Mesendoderm (in vitro differentiated cells): ENCODE measurements at regions not wholly inside any gene's neighbourhood (a gene's known extent, or its start where the extent isn't known, plus 50 kb on each side); places are given as distances from the start of the nearest gene placed in this dataset.

Source experiments
- DNase-seq: peaks from one replicate; pipeline ENCODE4 v3.0.0; 2013
- H2AK5ac ChIP-seq: 2 replicates; pipeline ENCODE4 v1.6.1; 2013; ENCODE audit warnings: low read length, inconsistent platforms
- H2BK120ac ChIP-seq: 2 replicates; pipeline ENCODE4 v1.6.1; 2013; ENCODE audit warnings: low read depth, mild to moderate bottlenecking, low read length, moderate library complexity, mixed read lengths
- H2BK15ac ChIP-seq: replicated peaks from 2 replicates; pipeline ENCODE4 v1.6.1; 2013; ENCODE audit warnings: low read depth, mild to moderate bottlenecking, moderate library complexity
- H2BK5ac ChIP-seq: 2 replicates; pipeline ENCODE4 v1.6.1; 2013; ENCODE audit warnings: low read length, inconsistent platforms
- H3K18ac ChIP-seq: 2 replicates; pipeline ENCODE4 v1.6.1; 2013; ENCODE audit warnings: mild to moderate bottlenecking, low read length, mixed read lengths
- H3K23ac ChIP-seq: one replicate; pipeline ENCODE4 v1.6.1; 2013; ENCODE audit warnings: low read length
- H3K27ac ChIP-seq: 2 replicates; pipeline ENCODE4 v1.5.1; 2013; ENCODE audit warnings: low read depth, mild to moderate bottlenecking, inconsistent platforms, low read length, moderate library complexity
- H3K27me3 ChIP-seq: 2 replicates; pipeline ENCODE4 v1.6.1; 2013; ENCODE audit warnings: low read length, control low read depth, mild to moderate bottlenecking, inconsistent platforms; ENCODE audit not compliant: insufficient read depth, poor library complexity
- H3K36me3 ChIP-seq: 2 replicates; pipeline ENCODE4 v1.6.1; 2013; ENCODE audit warnings: low read length, inconsistent platforms; ENCODE audit not compliant: control insufficient read depth, insufficient read depth
- H3K4ac ChIP-seq: one replicate; pipeline ENCODE4 v1.6.1; 2013; ENCODE audit warnings: low read depth, mild to moderate bottlenecking, low read length, moderate library complexity
- H3K4me1 ChIP-seq: 2 replicates; pipeline ENCODE4 v1.6.1; 2013; ENCODE audit warnings: low read depth, low read length, inconsistent platforms; ENCODE audit not compliant: control insufficient read depth
- H3K4me2 ChIP-seq: 2 replicates; pipeline ENCODE4 v1.6.1; 2013; ENCODE audit warnings: low read length
- H3K4me3 ChIP-seq: 2 replicates; pipeline ENCODE4 v1.5.1; 2013; ENCODE audit warnings: mild to moderate bottlenecking, low read length
- H3K56ac ChIP-seq: one replicate; pipeline ENCODE4 v1.6.1; 2013; ENCODE audit warnings: low read length
- H3K79me1 ChIP-seq: 2 replicates; pipeline ENCODE4 v1.6.1; 2013; ENCODE audit warnings: low read length, inconsistent platforms
- H3K79me2 ChIP-seq: 2 replicates; pipeline ENCODE4 v1.6.1; 2013; ENCODE audit warnings: mild to moderate bottlenecking, low read length; ENCODE audit not compliant: control insufficient read depth, insufficient read depth
- H3K9ac ChIP-seq: 2 replicates; pipeline ENCODE4 v1.6.1; 2013; ENCODE audit warnings: low read length, inconsistent platforms
- H4K5ac ChIP-seq: one replicate; pipeline ENCODE4 v1.6.1; 2013; ENCODE audit warnings: low read length
- H4K8ac ChIP-seq: one replicate; pipeline ENCODE4 v1.6.1; 2013; ENCODE audit warnings: low read depth, mild to moderate bottlenecking, control low read depth, low read length, moderate library complexity
- WGBS: extraction: QIAGEN DNeasy Blood & Tissue Kit; methylation state at CpG from one replicate; pipeline ENCODE4 v1.1.7; 2013; ENCODE audit warnings: low lambda C conversion rate, missing lambda C conversion rate; ENCODE audit not compliant: insufficient coverage; ENCODE audit errors: extremely low coverage; 5-methylcytosine and 5-hydroxymethylcytosine counted together

GRCh38 chr18:39958876-39959275 lies 1996.2 kb upstream of the PIK3C3 start:
- Histone ChIP-seq H3K9ac (no peak overlapping the region), H3K4me2 (no peak overlapping the region), H3K36me3 (no peaks in the 10 kb centered on the region), H2BK15ac (no peak overlapping the region), H3K18ac (no peak overlapping the region), H3K4me1 (no peaks in the 10 kb centered on the region), H3K4me3 (no peak overlapping the region), H4K5ac (no peak overlapping the region), H4K8ac (no peak overlapping the region), H3K4ac (no peak overlapping the region), H2AK5ac (no peak overlapping the region), H3K56ac (no peak overlapping the region), H3K79me2 (no peaks in the 10 kb centered on the region), H3K27ac (no peak overlapping the region), H2BK120ac (no peak overlapping the region), H3K23ac (no peak overlapping the region), H2BK5ac (no peak overlapping the region), H3K79me1 (no peaks in the 10 kb centered on the region), H3K27me3 (no peaks in the 10 kb centered on the region)
- peak; percentile 33 for DNase-seq
- no CpG with 5 or more reads among the region's 1 CpG for WGBS

- no peaks in the 10 kb centered on the region for H3K36me3 ChIP-seq
- no peaks in the 10 kb centered on the region for H3K79me1 ChIP-seq
- no peak for DNase-seq
- H3K27me3 ChIP-seq: no peaks in the 10 kb centered on the region
- H3K56ac ChIP-seq: no peak overlapping the region
- no CpG with 5 or more reads among the region's 2 CpGs for WGBS
- no peak overlapping the region for H4K5ac ChIP-seq
- no peak overlapping the region for H3K9ac ChIP-seq
- H3K4me1 ChIP-seq: no peaks in the 10 kb centered on the region
- H2BK5ac ChIP-seq: no peak overlapping the region
- H4K8ac ChIP-seq: no peak overlapping the region
- no peak overlapping the region for H2BK15ac ChIP-seq
- no peak overlapping the region for H3K4ac ChIP-seq
- H2AK5ac ChIP-seq: no peak overlapping the region
- H3K79me2 ChIP-seq: no peaks in the 10 kb centered on the region
- no peak overlapping the region for H3K27ac ChIP-seq
- no peak overlapping the region for H3K18ac ChIP-seq
- no peak overlapping the region for H3K23ac ChIP-seq
- H3K4me3 ChIP-seq: no peak overlapping the region
- H2BK120ac ChIP-seq: no peak overlapping the region
- H3K4me2 ChIP-seq: no peak overlapping the region
Observed at GRCh38 chr18:39952816-39953215, 2002.2 kb upstream of the PIK3C3 start.

DNA sequence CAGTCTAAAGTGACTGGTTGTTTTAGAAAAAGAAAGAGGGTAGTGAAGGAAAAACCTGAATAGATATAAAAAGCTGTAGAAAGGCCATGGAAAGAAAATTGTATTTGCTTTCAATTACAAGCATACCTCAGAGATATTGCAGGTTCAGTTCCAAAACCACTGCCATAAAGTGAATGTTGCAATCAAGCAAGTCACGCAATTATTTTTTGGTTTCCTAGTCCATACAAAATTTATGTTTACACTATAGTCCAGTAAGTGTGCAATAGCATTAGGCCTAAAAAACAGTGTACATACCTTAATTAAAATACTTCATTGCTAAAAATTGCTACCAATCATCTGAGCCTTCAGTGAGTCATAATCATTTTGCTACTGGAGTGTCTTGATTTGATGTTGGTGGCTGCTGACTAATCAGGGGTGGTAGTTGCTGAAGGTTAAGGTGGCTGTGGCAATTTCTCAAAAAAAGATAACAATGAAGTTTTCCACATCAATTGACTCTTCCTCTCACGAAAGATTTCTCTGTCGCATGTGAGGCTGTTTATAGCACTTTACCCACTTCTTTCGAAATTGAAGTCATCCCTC lies 2003.8 kb upstream of the PIK3C3 start:
- Histone ChIP-seq H2BK5ac (no peak overlapping the region), H3K23ac (no peak overlapping the region), H3K9ac (no peak overlapping the region), H3K4me3 (no peak overlapping the region), H3K79me1 (no peaks in the 10 kb centered on the region), H3K27me3 (no peaks in the 10 kb centered on the region), H3K79me2 (no peaks in the 10 kb centered on the region), H3K27ac (no peak overlapping the region), H2AK5ac (no peak overlapping the region), H2BK15ac (no peak overlapping the region), H2BK120ac (no peak overlapping the region), H3K4me2 (no peak overlapping the region), H3K18ac (no peak overlapping the region), H3K56ac (no peak overlapping the region), H3K36me3 (no peaks in the 10 kb centered on the region), H4K5ac (no peak overlapping the region), H3K4ac (no peak overlapping the region), H3K4me1 (no peaks in the 10 kb centered on the region), H4K8ac (no peak overlapping the region)
- no peak for DNase-seq
- no CpG with 5 or more reads among the region's 4 CpGs for WGBS

- Histone ChIP-seq H4K5ac (no peak overlapping the region), H3K27ac (no peak overlapping the region), H3K27me3 (no peaks in the 10 kb centered on the region), H3K23ac (no peak overlapping the region), H2BK120ac (no peak overlapping the region), H4K8ac (no peak overlapping the region), H3K56ac (no peak overlapping the region), H3K79me2 (no peaks in the 10 kb centered on the region), H3K4me3 (no peak overlapping the region), H3K36me3 (no peaks in the 10 kb centered on the region), H3K79me1 (no peaks in the 10 kb centered on the region), H3K4me2 (no peak overlapping the region), H3K18ac (no peak overlapping the region), H3K4ac (no peak overlapping the region), H3K9ac (no peak overlapping the region), H3K4me1 (no peaks in the 10 kb centered on the region), H2BK15ac (no peak overlapping the region), H2BK5ac (no peak overlapping the region), H2AK5ac (no peak overlapping the region)
- peak; percentile 80 for DNase-seq
Observed at GRCh38 chr18:39946623-39947061, 2008.4 kb upstream of the PIK3C3 start.

GRCh38 chr18:39945076-39945475 lies 2010.0 kb upstream of the PIK3C3 start:
- Histone ChIP-seq H2AK5ac (no peak overlapping the region), H3K79me2 (no peaks in the 10 kb centered on the region), H4K8ac (no peak overlapping the region), H4K5ac (no peak overlapping the region), H3K4me3 (no peak overlapping the region), H3K4ac (no peak overlapping the region), H3K79me1 (no peaks in the 10 kb centered on the region), H2BK15ac (no peak overlapping the region), H3K9ac (no peak overlapping the region), H3K18ac (no peak overlapping the region), H2BK120ac (no peak overlapping the region), H3K36me3 (no peaks in the 10 kb centered on the region), H3K4me1 (no peaks in the 10 kb centered on the region), H3K23ac (no peak overlapping the region), H3K56ac (no peak overlapping the region), H3K27ac (no peak overlapping the region), H3K27me3 (no peaks in the 10 kb centered on the region), H2BK5ac (no peak overlapping the region), H3K4me2 (no peak overlapping the region)
- WGBS: no CpG with 5 or more reads among the region's 2 CpGs
- no peak for DNase-seq

GRCh38 chr18:39942702-39943101 lies 2012.3 kb upstream of the PIK3C3 start:
- H3K4me1 ChIP-seq: no peaks in the 10 kb centered on the region
- no peak overlapping the region for H2BK120ac ChIP-seq
- H3K79me1 ChIP-seq: no peaks in the 10 kb centered on the region
- H2AK5ac ChIP-seq: no peak overlapping the region
- DNase-seq: no peak
- H3K9ac ChIP-seq: no peak overlapping the region
- H4K5ac ChIP-seq: no peak overlapping the region
- no peak overlapping the region for H3K4ac ChIP-seq
- no peak overlapping the region for H4K8ac ChIP-seq
- no peak overlapping the region for H3K23ac ChIP-seq
- H3K18ac ChIP-seq: no peak overlapping the region
- no CpG with 5 or more reads among the region's 2 CpGs for WGBS
- H3K4me3 ChIP-seq: no peak overlapping the region
- H3K56ac ChIP-seq: no peak overlapping the region
- no peaks in the 10 kb centered on the region for H3K36me3 ChIP-seq
- H2BK5ac ChIP-seq: no peak overlapping the region
- H3K79me2 ChIP-seq: no peaks in the 10 kb centered on the region
- no peak overlapping the region for H3K27ac ChIP-seq
- no peak overlapping the region for H3K4me2 ChIP-seq
- H3K27me3 ChIP-seq: no peaks in the 10 kb centered on the region
- no peak overlapping the region for H2BK15ac ChIP-seq
